HG03442 (cell line): ENCODE measurements at regions not wholly inside any gene's neighbourhood (a gene's known extent, or its start where the extent isn't known, plus 50 kb on each side); places are given as distances from the start of the nearest gene placed in this dataset.

Experiments
- ATAC-seq: cut with Tn5 transposase; IDR thresholded peaks from one replicate; pipeline ENCODE4 v1.9.1; 2021; ENCODE audit warnings: mild to moderate bottlenecking, moderate library complexity; ENCODE audit not compliant: unreplicated experiment

DNA sequence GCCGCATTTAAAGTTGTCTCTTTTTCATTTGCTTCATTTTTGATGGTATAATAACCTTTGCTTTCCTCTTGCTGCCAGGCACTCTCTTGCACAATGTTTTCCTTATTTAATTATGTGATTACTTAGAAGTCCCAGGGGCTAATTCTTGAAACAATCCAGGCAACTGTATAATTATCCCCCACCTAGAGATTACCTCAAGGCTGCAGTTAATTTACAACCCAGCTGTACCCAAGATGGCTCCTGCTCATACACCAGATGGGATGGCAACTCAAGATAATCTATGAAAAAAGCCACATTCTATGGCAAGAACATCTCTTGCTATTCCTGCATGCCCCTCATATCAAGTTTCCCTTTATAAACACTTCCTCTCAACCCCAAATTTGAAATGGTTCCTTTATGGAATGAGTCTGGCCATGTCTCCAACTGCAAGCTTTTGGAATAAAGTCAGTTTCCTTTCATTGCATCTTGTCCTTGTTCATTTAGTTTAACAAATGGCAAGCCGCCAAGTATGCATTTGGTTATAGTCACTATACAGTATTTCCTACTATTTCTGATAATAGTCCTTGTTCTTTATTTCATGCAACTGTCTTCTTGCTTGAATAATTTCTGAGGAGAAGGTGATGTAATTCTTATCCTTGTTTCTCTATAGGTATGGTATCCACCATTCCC lies 1042.6 kb downstream of the PLA2G4A start:
- no peak for ATAC-seq

DNA sequence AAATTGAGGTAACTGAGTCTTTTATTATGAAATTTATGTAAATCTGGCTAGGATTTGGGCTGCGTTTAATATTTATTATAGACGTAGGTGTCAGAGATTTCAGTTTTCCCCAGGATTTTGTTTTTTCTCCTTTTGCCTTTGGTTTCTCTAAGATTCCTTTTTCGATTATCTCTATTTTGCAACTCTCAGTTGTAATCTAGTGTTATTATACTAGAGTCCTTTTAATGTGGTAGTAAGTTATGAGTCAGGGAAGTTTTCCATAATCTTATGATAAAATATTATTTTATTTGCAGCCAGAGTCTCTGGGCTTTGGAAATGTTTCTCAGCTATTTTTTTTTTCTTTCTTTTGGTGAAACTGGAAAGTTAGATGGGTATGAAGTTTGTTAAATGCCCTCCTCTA lies 1043.8 kb downstream of the PLA2G4A start:
- ATAC-seq: no peak

DNA sequence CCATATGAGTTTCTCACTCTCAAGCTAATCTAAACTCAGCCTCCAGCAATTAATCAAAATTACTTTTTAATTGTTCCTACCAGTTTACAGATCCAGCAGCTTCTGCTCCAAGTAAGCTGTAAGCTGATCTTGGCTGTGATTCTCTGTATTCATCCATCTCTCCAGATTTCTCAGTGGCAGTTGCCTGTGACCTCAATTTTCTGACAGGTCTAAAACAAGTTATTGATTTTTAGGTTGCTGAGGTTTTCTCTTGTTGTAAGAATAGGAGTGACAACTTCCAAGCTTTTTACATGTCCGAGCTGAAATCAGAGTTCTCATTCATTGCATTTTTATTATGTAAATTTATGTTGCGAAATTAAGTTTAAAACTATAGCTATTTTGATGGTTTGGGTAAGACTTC lies 1044.4 kb downstream of the PLA2G4A start:
- no peak for ATAC-seq

DNA sequence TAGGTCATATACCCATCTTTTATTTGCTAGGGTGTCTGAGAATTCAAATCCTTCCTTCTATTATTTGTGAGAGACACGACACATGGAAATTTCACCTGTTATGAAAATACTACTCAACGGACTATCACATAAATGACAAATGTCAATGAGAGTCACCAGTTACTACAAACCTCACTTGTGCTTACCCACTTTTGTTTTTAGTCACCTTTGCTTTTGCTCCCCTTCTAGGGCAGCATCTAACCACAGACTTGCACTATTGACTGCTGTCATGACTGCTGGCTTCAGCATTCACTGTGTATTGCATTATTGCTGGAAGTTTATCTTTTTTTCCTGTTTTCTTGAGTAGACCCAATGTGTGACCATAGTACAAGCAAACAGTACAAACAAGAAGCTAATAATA lies 1048.0 kb downstream of the PLA2G4A start:
- ATAC-seq: no peak

DNA sequence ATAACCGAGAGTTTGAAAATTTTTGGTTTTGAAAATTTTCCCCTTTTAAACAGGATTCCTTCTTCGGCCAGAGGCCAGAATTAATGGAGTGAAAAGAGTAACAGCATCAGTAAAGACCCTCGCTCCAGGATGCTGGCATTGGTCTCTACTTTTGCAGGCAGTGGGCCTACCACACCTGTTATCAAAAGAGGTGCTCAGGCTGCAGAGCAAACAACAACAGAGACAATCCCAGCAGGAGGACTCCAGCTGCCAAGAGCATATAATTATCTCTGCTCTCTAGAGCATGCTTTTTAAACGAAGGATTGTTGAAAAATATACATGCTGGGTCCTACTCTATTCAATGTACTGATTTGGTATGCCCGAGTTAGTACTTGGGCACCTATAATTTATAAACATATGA lies 1048.5 kb downstream of the PLA2G4A start:
- no peak for ATAC-seq

DNA sequence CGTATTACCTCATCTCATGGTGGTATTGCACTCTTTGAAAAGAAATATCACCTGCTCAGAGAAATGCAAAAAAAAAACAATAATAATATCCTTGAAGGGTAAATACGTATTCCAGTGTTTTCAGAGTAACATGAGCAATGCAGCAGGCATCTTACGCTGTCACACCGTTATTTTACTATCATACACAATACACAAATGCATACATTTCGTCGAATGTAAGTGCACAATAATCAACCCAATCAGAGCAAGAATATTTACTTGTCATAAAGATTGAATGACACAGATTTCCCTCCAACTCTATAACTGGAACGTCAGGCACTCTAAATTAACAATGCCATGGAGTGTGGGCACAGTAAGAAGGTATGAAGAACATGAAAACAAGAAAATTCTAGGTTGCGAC lies 1050.1 kb downstream of the PLA2G4A start:
- ATAC-seq: no peak

DNA sequence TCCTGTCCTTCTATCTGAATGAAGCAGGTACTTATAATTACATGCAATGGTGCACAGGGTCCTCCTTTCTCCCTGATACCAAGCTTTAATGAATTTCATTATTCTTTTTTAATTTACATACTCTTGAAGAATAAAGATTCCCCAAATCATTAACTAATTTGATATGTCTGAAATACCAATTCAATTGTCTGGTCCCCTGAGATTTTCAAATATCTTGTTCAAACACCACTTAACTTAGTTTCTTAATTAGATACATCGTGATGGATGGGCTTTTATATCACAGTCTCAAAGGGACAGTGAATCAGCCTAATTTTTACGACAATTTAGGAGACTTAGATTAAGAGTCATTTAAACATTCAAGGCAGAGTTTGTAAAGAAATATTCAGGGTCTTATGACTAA lies 1054.6 kb downstream of the PLA2G4A start:
- no peak for ATAC-seq

DNA sequence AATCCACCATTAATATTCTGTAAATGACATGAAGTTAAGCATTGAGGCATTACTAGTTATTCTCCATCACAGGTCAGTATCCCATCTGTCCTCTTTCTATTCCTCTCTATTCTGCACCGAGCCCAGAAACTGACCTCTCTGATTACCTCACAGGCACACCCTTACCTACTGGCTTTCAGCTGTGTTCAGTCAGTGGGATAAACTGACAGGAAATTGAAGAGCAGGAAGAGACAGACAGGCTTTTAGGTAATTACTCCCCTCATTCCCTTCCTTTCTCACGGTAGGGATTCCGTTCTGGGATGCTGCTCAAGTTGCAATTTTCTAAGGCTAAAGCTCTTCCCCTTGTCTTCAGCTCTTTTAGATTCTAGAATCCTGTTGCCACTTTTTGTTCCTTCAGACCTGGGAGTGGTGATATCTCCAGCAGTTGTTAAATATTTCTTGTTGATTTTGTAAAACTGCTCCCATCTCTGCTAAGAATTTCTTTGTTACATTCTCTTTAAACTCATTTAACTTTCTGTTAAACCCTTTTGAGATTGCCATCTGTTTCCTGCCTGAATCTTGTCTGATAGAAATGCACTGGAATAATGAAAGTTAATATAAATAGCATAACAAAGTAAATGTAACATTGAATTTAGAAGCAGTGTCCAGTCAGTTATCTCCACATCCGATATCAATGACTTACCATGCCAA lies 1063.4 kb downstream of the PLA2G4A start:
- no peak for ATAC-seq

DNA sequence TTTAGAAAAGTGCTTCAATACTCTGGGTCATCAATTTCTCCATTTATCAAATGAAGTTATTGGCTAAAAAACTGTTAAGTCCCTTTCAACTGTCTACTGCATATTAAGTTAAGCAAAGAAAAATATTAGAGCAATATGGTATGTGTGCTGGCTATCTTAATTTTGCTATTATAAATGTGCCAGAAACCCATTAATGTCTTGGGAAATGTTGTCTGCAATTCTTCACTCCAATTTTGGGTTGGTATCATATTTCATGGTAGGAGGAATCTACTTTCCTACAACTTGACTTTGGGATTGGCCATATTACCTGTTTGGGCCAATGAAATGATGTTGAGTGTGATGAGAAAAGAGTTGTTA lies 1063.9 kb downstream of the PLA2G4A start:
- no peak for ATAC-seq

DNA sequence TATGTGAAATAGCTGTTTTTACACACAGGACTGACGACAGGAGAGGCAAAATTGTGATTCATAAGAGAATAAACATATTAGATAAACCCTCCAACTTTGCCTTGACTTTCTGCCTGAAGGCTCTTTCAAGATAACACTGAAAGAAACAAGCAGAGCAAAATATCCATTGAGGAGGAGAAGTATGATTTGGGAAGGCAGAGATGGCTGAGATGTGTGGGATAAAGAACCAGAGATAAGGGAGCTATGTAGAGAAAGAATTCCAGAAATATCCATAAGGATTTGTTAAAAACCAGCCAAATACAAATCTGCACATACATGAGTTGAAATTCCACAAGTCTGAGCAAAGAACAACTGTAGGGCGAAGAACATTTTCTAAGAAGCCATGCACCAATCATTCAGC lies 1064.7 kb downstream of the PLA2G4A start:
- ATAC-seq: no peak

DNA sequence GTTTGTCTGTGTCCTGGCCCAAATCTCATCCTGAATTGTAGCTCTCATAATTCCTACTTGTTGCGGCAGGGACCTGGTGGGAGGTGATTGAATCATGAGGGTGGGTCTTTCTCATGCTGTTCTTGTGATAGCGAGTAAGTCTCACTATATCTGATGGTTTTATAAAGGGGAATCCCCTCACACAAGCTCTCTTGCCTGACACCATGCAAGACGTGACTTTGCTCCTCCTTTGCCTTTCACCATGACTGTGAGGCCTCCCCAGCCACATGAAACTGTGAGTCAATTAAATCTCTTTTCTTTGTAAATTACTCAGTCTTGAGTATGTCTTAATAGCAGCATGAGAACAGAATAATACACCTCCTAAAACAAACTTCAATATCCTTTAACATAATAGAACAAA lies 1065.6 kb downstream of the PLA2G4A start:
- no peak for ATAC-seq

DNA sequence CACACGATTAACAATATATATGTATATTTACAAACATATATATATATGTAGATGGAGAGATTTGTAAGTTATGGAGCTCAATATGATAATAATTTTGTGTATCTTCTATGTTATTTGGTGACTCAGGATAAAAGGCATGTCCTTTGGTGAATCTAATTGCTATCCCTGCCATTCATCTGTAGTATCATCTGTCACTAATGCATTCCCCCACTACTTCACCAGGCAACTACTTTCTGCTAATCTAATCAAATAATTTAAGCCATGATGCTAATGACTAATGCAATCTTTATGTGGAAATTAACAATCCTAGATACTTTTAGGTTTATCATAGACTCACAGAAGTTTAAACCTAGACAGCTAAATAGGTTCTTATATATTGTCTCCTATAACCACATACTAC lies 1074.5 kb downstream of the PLA2G4A start:
- ATAC-seq: no peak

DNA sequence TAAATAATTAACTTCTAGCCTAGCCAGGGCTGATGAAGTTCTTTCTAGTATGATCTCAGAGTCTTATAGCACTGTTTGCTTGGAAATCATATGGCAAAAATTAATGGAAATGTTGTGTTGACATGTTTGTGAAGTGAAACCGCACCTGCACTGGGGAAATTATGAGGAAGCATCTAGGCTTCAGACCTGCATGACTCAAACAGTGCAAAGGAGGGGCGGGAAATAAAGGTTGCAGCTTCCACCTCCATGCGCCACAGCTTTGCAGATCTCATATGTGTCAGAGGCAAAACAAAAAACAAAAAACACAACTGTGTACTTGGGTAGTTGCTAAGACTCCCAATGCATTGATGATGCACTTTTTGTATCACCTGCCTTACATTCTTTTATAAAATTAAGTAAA lies 1080.6 kb downstream of the PLA2G4A start:
- no peak for ATAC-seq

DNA sequence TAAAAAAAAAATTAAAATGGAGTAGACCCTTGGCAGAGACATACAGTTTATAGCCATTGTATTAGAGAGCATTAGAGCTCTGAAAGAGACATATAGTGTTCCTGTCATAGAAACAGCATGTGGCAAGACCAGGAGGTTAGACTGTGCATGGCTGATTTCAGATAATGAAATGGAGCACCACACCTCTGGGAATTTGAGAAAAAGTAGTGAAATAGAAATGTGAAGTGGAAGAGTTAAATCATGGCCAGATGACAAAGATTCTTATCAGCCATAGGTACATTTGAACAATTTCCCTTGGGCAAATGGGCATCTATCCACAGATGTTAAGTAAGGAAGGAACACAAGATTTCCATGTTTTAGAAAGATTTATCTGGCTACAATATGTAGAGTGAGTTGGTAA lies 1083.1 kb downstream of the PLA2G4A start:
- ATAC-seq: no peak

DNA sequence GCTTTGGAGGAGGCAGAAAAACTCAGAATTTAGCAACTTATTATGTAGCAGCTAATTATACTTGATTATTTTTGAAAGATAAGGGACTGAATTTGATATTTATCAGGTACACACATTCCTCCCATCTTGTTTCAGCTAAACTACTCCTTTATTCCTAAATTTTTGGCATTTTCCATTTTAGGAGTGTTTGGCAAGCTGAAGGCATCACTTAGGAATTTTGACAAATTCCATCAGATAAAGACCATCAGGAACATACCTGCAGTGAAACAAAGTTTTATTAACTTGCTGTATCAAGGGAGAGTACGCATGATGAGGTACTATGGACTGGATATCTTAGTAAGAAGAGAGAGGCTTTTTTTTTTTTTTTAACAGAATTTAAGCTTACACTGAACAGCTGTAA lies 1092.2 kb downstream of the PLA2G4A start:
- ATAC-seq: no peak

DNA sequence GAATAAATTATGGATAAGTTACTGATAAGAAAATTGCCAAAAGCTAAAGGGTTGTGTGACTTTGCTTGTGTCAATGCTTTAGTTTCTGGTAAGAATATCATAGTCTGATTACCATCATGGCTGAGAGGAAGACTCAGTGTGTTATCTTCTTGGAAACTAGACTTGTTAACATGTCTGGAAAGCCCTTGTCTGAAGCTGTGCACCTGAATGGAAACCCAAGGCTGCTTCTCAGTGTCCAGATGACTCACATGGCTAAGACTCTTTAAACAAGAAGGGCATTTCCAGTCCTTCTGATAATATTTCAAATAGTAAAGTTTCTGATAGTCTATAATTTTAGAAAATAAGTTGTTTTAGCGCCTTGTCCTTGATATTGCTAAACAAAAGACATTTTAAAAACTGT lies 1092.7 kb downstream of the PLA2G4A start:
- ATAC-seq: no peak

DNA sequence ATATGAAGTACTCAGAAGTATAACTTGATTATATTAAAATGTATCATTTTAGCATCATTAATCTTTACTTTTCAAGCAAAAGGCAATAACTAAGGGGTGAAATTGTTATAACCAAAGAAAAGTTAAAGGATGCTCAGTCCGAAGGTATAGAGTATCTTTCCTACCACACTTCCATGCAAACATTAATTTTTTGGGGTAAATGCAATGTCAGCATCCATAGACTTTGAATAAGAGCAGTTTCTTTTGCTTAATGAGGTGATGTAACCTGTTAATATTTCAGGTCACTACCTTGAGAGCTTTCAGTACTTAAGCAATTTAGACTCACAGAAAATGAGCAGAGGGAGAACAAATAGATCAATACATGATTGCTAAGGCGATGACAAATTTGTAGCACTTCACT lies 1093.5 kb downstream of the PLA2G4A start:
- no peak for ATAC-seq

DNA sequence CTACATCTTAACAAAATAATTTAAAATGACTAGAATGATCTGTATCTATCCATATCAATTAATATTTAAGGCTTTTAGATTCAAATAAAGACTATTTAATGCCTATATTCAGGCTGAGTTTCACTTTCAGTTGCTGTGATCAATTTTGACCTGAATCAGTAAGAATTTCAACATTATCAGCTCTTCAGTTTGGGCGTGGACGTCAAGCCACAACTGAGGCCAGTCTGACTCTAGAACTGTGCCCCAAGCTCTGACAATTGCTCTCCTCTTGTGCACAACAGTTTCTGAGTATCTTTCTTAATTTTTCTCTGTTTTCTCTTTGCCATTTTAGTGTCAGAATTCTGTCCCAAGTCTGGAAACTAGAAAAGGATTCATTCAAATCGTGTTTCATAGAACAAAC lies 1095.5 kb downstream of the PLA2G4A start:
- no peak for ATAC-seq

DNA sequence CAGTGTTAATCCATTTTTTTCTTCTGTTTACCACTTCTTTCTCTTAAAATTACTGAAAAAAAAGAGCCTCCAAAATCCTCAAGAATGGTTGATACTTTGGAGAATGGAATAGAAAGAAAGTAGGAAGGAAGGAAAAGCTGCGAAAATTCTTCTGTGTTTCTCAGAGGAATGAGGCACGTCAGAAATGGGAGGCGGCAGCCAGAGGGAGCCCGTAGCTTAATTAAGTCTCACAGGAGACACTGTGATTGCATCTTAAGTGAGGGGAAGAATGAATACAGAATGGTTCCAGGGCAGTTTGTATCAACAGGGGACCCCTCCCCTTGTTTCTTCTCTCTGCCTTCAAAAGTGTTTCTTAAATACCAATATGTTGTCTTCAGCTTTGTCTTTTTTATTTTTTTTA lies 1099.5 kb downstream of the PLA2G4A start:
- ATAC-seq: peak; percentile 45

DNA sequence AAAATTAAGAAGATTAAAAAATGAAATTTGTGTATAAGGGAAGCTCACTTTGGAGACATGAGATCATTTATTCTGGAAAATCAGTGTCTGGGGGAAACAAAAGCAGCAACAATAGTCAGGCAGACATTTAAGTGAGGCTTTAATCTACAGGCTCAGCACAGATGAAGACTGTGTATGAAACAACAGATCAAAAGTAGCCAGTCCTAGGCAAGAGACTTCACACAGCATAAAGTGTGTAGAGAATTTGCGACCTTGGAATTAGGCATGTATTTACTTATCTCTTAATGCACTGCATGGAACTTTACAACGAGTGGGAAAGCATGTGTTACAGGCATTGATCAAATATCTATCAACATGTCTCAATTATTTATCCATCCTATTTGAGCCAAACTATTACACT lies 1099.9 kb downstream of the PLA2G4A start:
- no peak for ATAC-seq

DNA sequence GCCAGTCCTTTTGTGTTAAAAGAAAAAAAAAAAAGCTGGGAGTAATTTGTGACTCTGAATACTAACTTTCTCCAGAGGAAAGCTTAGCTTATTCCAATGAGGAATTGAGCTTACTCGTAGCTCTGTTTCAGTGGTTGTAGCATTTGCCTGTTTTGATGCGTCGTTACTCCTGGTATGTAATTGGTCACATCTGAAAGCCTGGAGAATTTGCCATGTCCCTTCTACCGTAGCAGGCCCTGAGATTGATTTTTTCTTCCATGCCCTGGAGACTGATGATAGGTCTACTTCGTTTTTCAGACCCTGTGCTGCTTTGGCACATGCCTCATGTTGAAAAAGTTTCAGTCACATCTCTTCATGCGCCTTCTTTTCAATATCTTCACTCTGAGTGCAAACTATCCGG lies 1103.0 kb downstream of the PLA2G4A start:
- no peak for ATAC-seq

DNA sequence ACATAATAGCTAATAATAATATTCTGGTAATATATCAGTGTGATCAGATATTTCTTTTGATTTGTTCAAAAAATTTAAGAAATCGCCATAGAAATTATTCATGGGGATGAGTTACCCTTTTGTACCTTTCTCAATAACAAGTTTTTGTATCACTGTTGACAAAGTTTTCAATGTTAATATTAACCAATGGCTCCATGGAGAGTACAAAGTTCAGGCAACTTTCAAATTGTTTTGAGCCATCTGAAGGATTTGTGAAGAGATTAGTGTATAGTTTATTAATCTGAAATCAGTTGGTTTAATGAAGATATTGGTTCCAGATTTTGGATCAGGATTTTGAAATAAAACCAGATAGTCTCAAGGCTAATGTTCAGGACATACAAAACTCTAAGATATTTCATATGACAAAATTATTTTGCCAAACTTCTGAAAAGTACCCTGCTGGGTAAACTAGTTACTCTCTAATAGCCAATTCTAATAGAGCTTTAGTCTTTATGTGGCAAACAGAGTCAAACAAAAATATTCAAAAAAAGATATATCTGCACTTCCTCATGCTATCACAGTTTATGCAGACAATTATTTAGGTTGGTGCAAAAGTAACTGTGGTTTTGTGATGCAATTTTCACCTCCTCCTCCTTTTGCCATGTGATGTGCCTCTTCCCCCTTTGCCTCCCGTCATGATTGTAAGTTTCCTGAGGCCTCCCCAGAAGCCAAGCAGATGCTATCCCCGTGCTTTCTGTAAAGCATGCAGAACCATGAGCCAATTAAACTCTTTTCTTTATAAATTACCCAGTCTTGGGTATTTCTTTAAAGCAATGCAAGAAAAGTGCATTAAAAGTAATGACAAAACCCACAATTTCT lies 1105.0 kb downstream of the PLA2G4A start:
- no peak for ATAC-seq
